ENCODE measurements at regions not wholly inside any gene's neighbourhood (a gene's known extent, or its start where the extent isn't known, plus 50 kb on each side); places are given as distances from the start of the nearest gene placed in this dataset.

DNA sequence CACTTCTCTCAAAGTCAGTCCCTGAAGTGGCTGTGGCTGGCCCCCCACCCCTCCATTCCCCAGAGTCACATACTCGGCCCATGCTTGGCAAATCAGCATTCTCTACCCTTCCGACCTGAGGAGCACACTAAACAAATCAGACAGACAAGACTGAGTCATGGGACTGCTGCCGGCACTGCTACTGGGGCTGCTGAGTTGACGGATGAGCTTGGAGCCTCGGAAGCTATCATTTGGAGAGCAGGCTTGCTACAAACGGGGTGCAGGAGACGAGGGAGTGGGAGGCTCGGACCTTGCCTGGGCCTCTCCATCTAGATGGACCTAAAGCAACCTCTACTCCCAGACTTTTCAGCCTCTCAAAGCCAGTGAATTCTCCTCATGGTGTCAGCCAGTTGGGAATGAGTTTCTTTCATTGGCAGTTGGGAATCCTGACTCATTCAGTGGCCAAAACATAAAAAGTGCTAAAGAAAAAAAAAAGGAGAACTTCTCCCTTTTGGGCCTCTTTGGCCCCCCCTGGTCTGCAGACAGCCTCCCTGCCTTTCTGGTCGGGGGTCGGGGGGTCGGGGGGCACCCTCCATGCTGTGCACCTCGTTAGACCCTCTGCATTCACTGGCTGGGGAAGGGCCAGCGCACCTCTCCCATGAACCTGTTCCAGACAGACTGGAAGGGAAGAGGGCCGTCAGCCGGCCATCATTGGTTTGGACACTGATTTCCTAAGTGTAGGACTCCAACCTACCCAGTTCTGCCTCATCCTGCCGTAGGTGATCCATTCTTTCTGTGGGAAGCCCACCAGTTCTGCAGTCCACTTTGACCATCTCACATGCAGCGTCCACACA lies 52.3 kb upstream of the COL13A1 start:
- WGBS, 4 donors: 59 to 68% (median 63%) methylated on average over 17 of the region's 17 CpGs
- H3K27ac ChIP-seq: no peak overlapping the region
- TF ChIP-seq, protein P1, sequence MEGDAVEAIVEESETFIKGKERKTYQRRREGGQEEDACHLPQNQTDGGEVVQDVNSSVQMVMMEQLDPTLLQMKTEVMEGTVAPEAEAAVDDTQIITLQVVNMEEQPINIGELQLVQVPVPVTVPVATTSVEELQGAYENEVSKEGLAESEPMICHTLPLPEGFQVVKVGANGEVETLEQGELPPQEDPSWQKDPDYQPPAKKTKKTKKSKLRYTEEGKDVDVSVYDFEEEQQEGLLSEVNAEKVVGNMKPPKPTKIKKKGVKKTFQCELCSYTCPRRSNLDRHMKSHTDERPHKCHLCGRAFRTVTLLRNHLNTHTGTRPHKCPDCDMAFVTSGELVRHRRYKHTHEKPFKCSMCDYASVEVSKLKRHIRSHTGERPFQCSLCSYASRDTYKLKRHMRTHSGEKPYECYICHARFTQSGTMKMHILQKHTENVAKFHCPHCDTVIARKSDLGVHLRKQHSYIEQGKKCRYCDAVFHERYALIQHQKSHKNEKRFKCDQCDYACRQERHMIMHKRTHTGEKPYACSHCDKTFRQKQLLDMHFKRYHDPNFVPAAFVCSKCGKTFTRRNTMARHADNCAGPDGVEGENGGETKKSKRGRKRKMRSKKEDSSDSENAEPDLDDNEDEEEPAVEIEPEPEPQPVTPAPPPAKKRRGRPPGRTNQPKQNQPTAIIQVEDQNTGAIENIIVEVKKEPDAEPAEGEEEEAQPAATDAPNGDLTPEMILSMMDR (IDR thresholded peaks at IDR 0.05): no peak
- TF ChIP-seq POLR2A (IDR thresholded peaks at IDR 0.05): no peak
- H3K27me3 ChIP-seq: no peaks in the 10 kb centered on the region
- DNase-seq: no peak
- H3K4me1 ChIP-seq (replicated peaks in 1 of 2): no peaks in the 10 kb centered on the region
- intact Hi-C loops (cut with DNase I): no loop called here
- no peaks in the 10 kb centered on the region for H3K9me3 ChIP-seq (replicated peaks in 1 of 3)
- no peak overlapping the region for H3K4me3 ChIP-seq
- H3K36me3 ChIP-seq (replicated peaks in 1 of 2): no peaks in the 10 kb centered on the region

DNA sequence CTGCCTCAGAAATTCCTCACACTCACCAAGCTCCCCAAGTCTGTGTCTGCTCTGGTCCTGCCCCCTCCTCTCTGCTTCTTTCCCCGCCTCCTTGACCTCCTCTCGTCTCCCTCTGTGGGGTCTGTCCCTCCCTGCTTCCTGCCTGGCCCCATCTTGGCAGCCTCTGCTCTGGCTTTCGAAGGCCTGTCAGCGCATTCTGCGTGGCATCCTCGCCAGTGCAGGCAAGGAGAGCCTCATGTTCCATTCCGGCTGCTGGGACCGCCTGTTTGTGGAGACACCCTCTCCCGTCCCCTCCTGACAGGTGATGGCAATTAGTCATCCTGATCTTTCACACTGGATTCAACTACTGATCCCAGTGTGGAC lies 51.7 kb upstream of the COL13A1 start:
- 86 to 94% (median 88%) methylated on average over 9 of the region's 9 CpGs for WGBS, 4 donors

GRCh38 chr10:69750725-69751124 lies 51.0 kb upstream of the COL13A1 start:
- no peaks in the 10 kb centered on the region for H3K4me1 ChIP-seq (replicated peaks in 1 of 2)

More for the DNA sequence above, 51.7 kb upstream of the COL13A1 start:
- no peak for TF ChIP-seq POLR2A (IDR thresholded peaks at IDR 0.05)
- H3K27ac ChIP-seq: no peak overlapping the region
- intact Hi-C loops (cut with DNase I): no loop called here
- no peaks in the 10 kb centered on the region for H3K27me3 ChIP-seq
- H3K4me3 ChIP-seq: no peak overlapping the region
- DNase-seq: no peak
- H3K9me3 ChIP-seq (replicated peaks in 1 of 3): no peaks in the 10 kb centered on the region
- H3K4me1 ChIP-seq (replicated peaks in 1 of 2): no peaks in the 10 kb centered on the region
- no peaks in the 10 kb centered on the region for H3K36me3 ChIP-seq (replicated peaks in 1 of 2)

GRCh38 chr10:69751214-69751613 lies 50.5 kb upstream of the COL13A1 start:
- Histone ChIP-seq H3K4me3 (no peak overlapping the region), H3K4me1 (replicated peaks in 1 of 2) (no peaks in the 10 kb centered on the region), H3K27ac (no peak overlapping the region), H3K27me3 (no peaks in the 10 kb centered on the region), H3K9me3 (replicated peaks in 1 of 3) (no peaks in the 10 kb centered on the region), H3K36me3 (replicated peaks in 1 of 2) (no peaks in the 10 kb centered on the region)
- no peak for TF ChIP-seq POLR2A (IDR thresholded peaks at IDR 0.05)
- TF ChIP-seq, protein P1 (IDR thresholded peaks at IDR 0.05): no peak
- intact Hi-C loops (cut with DNase I): no loop called here
- 49 to 88% (median 83%) methylated on average over 3 to 4 of the region's 4 CpGs for WGBS, 4 donors
- DNase-seq: no peak

More at GRCh38 chr10:69750725-69751124, 51.0 kb upstream of the COL13A1 start:
- WGBS, 4 donors: 58 to 78% (median 66%) methylated on average over 4 of the region's 4 CpGs
- intact Hi-C loops (cut with DNase I): no loop called here
- no peak for DNase-seq
- no peak for TF ChIP-seq POLR2A (IDR thresholded peaks at IDR 0.05)
- TF ChIP-seq, protein P1 (IDR thresholded peaks at IDR 0.05): no peak
- Histone ChIP-seq H3K9me3 (replicated peaks in 1 of 3) (no peaks in the 10 kb centered on the region), H3K27me3 (no peaks in the 10 kb centered on the region), H3K27ac (no peak overlapping the region), H3K4me3 (no peak overlapping the region), H3K36me3 (replicated peaks in 1 of 2) (no peaks in the 10 kb centered on the region)
